ENCODE measurements at regions not wholly inside any gene's neighbourhood (a gene's known extent, or its start where the extent isn't known, plus 50 kb on each side); places are given as distances from the start of the nearest gene placed in this dataset.

GRCh38 chr6:33921745-33922144 is 117.9 kb upstream of the MLN start:
- no peak for DNase-seq

- DNase-seq = no peak
Observed at GRCh38 chr6:33918175-33918695, 114.4 kb upstream of the MLN start.

- DNase-seq = peak; percentile 3
Observed at GRCh38 chr6:33915134-33915533, 111.3 kb upstream of the MLN start.

GRCh38 chr6:33914645-33915044 is 110.8 kb upstream of the MLN start:
- DNase-seq = peak; percentile 5

- DNase-seq = no peak
Observed at GRCh38 chr6:33912195-33912594, 108.4 kb upstream of the MLN start.

GRCh38 chr6:33911488-33911887 is 107.7 kb upstream of the MLN start:
- no peak for DNase-seq

GRCh38 chr6:33910594-33910993 is 106.8 kb upstream of the MLN start:
- DNase-seq = no peak

GRCh38 chr6:33909737-33910136 is 105.9 kb upstream of the MLN start:
- no peak for DNase-seq

- DNase-seq = no peak
Observed at GRCh38 chr6:33908025-33908424, 104.2 kb upstream of the MLN start.

- DNase-seq = no peak
Observed at GRCh38 chr6:33907227-33907626, 103.4 kb upstream of the MLN start.

GRCh38 chr6:33906439-33906838 is 102.6 kb upstream of the MLN start:
- no peak for DNase-seq

- DNase-seq = peak; percentile 12
Observed at GRCh38 chr6:33905071-33905609, 101.3 kb upstream of the MLN start.

GRCh38 chr6:33904747-33905065 is 100.9 kb upstream of the MLN start:
- no peak for DNase-seq

GRCh38 chr6:33904050-33904746 is 100.4 kb upstream of the MLN start:
- peak; percentile 46 for DNase-seq

- no peak for DNase-seq
Observed at GRCh38 chr6:33903579-33903978, 99.8 kb upstream of the MLN start.

- DNase-seq = no peak
Observed at GRCh38 chr6:33902457-33902853, 98.7 kb upstream of the MLN start.

GRCh38 chr6:33901822-33902456 is 98.1 kb upstream of the MLN start:
- no peak for DNase-seq

GRCh38 chr6:33898771-33899170 is 95.0 kb upstream of the MLN start:
- DNase-seq = no peak

GRCh38 chr6:33897189-33897780 is 93.5 kb upstream of the MLN start:
- DNase-seq = no peak

- DNase-seq = no peak
Observed at GRCh38 chr6:33896391-33897188, 92.8 kb upstream of the MLN start.

- DNase-seq = no peak
Observed at GRCh38 chr6:33895988-33896387, 92.2 kb upstream of the MLN start.

- no peak for DNase-seq
Observed at GRCh38 chr6:33895296-33895695, 91.5 kb upstream of the MLN start.

- no peak for DNase-seq
Observed at GRCh38 chr6:33894438-33894837, 90.6 kb upstream of the MLN start.
